Adipocyte (in vitro differentiated cells): ENCODE measurements at regions not wholly inside any gene's neighbourhood (a gene's known extent, or its start where the extent isn't known, plus 50 kb on each side); places are given as distances from the start of the nearest gene placed in this dataset.

ENCODE experiments used
- DNase-seq: peaks from one replicate; pipeline ENCODE4 v3.0.0-alpha.2; 2015; ENCODE audit warnings: low read depth
- H3K27me3 ChIP-seq: replicated peaks from 2 replicates; pipeline ENCODE4 v1.7.0; 2013; ENCODE audit warnings: mild to moderate bottlenecking, low read length, moderate library complexity; ENCODE audit not compliant: control insufficient read depth, insufficient read depth
- H3K36me3 ChIP-seq: 2 replicates; pipeline ENCODE4 v1.7.0; 2013; ENCODE audit warnings: low read length, mild to moderate bottlenecking, moderate library complexity; ENCODE audit not compliant: control insufficient read depth, insufficient read depth, severe bottlenecking
- H3K4me1 ChIP-seq: 2 replicates; pipeline ENCODE4 v1.7.0; 2013; ENCODE audit warnings: mild to moderate bottlenecking, low read length, moderate library complexity; ENCODE audit not compliant: control insufficient read depth, insufficient read depth
- H3K4me3 ChIP-seq: 2 replicates; pipeline ENCODE4 v1.7.0; 2013; ENCODE audit warnings: mild to moderate bottlenecking, low read length, moderate library complexity
- H3K9ac ChIP-seq: 2 replicates; pipeline ENCODE4 v1.7.0; 2013; ENCODE audit warnings: mild to moderate bottlenecking, low read length, moderate library complexity
- H3K9me3 ChIP-seq: 2 replicates; pipeline ENCODE4 v1.7.0; 2013; ENCODE audit warnings: mild to moderate bottlenecking, low read length, moderate library complexity; ENCODE audit not compliant: control insufficient read depth

DNA sequence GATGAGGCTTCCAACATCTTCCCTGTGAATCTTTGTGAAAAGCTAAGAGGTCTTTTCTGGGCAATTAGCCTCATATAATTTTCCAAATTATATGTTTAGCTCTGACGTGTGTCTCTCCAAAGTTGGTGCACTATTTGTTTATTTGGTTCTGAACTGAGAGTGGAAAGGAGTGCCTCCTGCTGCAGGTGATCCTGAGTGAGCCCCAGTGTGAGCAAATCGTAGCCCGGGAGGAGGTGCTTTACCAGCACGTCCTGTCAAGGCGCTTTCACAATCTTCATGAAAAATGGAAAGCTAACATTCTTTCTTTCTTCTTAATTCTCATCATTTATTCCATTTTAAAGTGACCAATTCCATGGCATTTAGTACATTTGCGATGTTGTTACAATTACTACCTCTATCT, 231.9 kb downstream of the BMP2 start:
- H3K36me3 ChIP-seq = no peaks in the 10 kb centered on the region
- DNase-seq = no peak
- no peak overlapping the region for H3K9ac ChIP-seq
- H3K9me3 ChIP-seq = no peaks in the 10 kb centered on the region
- H3K4me3 ChIP-seq = no peak overlapping the region
- peaks cover 5% of the 10 kb centered on the region for H3K4me1 ChIP-seq
- no peaks in the 10 kb centered on the region for H3K27me3 ChIP-seq

DNA sequence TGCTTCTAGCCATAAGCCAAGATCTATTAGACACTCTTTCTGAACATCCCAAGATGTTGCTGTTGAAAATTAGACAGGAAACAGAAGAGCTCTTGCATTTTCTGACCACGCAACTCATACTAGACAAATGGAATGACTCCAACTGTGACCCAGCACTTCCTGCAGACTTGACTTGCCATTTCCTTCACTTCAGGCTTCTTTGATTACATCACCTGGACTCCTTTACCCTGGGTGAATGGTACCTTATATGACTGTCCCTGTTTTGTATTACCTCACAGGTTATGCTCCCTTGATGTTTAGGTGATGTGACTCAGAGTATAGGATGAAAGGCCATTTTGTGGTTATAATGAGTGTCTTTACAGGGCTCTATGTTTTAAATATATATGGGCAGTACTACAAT, 236.1 kb downstream of the BMP2 start:
- H3K36me3 ChIP-seq = no peaks in the 10 kb centered on the region
- peaks cover 13% of the 10 kb centered on the region for H3K9me3 ChIP-seq
- no peak overlapping the region for H3K9ac ChIP-seq
- DNase-seq = no peak
- H3K4me1 ChIP-seq = no peaks in the 10 kb centered on the region
- no peaks in the 10 kb centered on the region for H3K27me3 ChIP-seq
- no peak overlapping the region for H3K4me3 ChIP-seq

DNA sequence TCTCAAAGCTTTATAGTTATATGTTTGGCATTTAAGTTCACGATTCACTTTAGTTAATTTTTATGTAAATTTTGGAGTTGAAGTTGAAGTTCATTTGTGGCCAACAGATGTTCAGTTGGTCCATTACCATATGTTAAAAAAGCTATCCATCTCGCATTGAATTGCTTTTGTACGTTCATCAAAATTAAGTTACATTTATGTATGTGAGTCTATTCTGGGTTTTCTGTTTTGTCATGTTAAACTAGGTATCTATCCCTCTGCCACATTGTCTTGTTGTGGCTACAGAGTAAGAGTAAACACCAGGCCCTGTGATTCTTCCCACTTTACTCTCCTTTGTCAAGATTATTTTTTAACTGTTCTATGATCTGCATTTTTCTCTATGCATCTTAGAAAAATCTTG, 237.3 kb downstream of the BMP2 start:
- Histone ChIP-seq H3K36me3 (no peaks in the 10 kb centered on the region), H3K4me3 (no peak overlapping the region), H3K9ac (no peak overlapping the region), H3K4me1 (no peaks in the 10 kb centered on the region), H3K9me3 (peaks cover 25% of the 10 kb centered on the region), H3K27me3 (no peaks in the 10 kb centered on the region)
- no peak for DNase-seq

DNA sequence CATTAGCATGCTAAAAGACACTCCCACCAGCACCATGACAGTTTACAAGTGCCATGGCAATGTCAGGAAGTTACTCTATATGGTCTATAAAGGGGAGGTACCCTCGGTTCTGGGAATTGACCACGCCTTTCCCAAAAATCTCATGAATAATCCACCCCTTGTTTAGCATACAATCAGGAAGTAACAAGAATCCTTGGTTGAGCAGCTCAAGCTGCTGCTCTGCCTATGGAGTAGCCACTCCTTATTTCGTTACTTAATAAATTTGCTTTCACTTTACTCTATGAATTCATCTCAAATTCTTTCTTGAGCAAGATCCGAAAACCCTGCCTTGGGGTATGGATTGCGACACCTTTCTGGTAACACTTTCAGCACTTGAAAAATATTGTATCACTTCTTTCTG, 243.0 kb downstream of the BMP2 start:
- Histone ChIP-seq H3K4me3 (no peak overlapping the region), H3K9me3 (peaks cover 33% of the 10 kb centered on the region), H3K4me1 (no peaks in the 10 kb centered on the region), H3K27me3 (no peaks in the 10 kb centered on the region), H3K36me3 (no peaks in the 10 kb centered on the region), H3K9ac (no peak overlapping the region)
- no peak for DNase-seq

DNA sequence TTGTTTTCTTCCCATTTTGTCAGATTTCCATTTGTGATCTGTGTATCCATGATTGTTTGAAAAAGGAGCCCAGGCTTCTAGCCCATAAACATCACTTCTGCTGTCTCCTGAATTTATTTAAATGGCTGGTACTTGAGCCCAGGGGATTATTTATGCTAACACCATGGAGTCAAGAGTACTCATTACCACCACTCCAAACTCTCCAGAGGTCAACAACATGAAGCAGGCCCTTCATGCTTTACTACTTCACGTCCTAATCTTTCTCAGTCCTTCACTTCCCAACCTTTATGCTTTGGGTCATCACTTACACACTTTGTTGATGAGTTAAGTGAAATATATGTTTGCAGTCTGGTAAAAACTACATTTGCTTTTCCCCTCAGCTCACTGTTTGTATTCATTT, 247.8 kb downstream of the BMP2 start:
- no peaks in the 10 kb centered on the region for H3K27me3 ChIP-seq
- peaks cover 3% of the 10 kb centered on the region for H3K9me3 ChIP-seq
- H3K9ac ChIP-seq = no peak overlapping the region
- no peaks in the 10 kb centered on the region for H3K4me1 ChIP-seq
- no peak overlapping the region for H3K4me3 ChIP-seq
- no peak for DNase-seq
- no peaks in the 10 kb centered on the region for H3K36me3 ChIP-seq

DNA sequence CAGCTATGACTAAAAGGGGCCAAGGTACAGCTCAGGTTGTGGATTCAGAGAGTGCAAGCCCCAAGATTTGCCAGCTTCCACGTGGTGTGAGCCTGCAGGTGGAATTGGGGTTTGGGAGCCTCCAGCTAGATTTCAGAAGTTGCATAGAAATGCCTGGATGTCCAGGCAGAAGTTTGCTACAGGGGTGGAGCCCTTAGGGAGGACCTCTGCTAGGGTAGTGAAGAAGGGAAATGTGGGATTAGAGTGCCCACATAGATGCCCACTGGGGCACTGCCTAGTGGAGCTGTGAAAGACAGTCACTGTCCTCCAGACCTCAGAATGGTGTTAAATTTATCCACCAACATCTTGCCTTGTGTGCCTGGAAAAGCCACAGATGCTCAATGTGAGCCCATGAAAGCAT, 255.1 kb downstream of the BMP2 start:
- no peak for DNase-seq
- Histone ChIP-seq H3K36me3 (no peaks in the 10 kb centered on the region), H3K4me1 (no peaks in the 10 kb centered on the region), H3K9me3 (peaks cover 5% of the 10 kb centered on the region), H3K9ac (no peak overlapping the region), H3K27me3 (peaks cover 4% of the 10 kb centered on the region), H3K4me3 (no peak overlapping the region)

DNA sequence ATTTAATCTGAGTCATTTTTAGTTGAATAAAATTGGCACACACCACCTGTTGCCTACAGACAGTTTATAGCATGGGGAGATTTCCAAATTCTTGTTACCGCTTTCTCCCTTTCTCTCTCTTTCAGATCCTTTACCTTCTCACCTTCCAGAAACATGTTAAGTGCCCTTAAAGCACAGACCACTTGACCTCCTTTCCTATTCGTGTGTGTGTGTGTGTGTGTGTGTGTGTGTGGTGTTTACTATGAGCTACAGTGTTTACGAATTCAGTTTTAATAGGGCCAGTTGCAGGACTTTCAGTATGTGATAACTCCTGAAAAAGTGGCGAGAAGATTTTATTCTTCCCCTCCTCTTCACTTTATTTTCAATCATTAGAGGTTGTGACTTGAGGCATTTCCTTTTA, 258.1 kb downstream of the BMP2 start:
- DNase-seq = no peak
- Histone ChIP-seq H3K9me3 (peaks cover 5% of the 10 kb centered on the region), H3K9ac (no peak overlapping the region), H3K4me1 (no peaks in the 10 kb centered on the region), H3K36me3 (no peaks in the 10 kb centered on the region), H3K27me3 (peaks cover 4% of the 10 kb centered on the region), H3K4me3 (no peak overlapping the region)

DNA sequence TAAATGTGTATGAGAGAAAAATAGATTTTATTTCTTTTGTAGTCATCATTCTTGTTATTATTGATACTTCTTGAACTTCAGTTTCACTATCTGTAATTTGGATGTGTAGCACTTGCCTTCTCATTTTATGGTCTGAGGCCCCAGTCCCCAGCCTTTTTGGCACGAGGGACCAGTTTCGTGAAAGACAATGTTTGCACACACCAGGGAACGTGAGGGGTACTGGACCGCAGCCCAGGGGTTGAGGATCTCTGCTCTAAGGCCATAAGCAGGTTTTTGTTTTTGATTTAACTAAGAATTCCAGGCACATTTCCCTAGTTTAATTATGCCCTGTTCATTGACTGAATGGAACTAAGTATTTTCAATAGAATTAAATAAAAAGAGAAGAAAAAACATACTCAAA, 261.5 kb downstream of the BMP2 start:
- no peaks in the 10 kb centered on the region for H3K36me3 ChIP-seq
- no peak overlapping the region for H3K4me3 ChIP-seq
- no peak overlapping the region for H3K9ac ChIP-seq
- H3K4me1 ChIP-seq = no peaks in the 10 kb centered on the region
- peaks cover 4% of the 10 kb centered on the region for H3K27me3 ChIP-seq
- H3K9me3 ChIP-seq = no peaks in the 10 kb centered on the region
- no peak for DNase-seq

DNA sequence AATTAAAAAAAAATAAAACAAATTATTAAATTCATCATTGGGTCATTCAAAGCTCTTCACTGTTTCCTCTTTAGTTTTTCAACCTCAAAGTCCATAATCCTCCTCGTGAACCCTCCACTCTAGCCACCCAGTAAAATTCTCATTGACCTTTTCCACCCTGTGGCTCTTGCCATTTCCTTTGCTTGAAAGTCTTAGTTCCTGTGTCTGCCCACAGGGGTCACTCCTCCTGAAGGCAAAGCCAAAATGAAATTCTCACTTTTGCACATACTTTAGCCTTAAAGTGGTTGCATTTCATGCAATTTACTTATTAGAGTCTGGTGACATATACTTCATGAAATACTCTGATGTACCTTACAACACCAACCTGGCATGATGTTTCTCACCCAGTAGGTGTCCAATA, 263.7 kb downstream of the BMP2 start:
- Histone ChIP-seq H3K4me3 (no peak overlapping the region), H3K4me1 (no peaks in the 10 kb centered on the region), H3K9ac (no peak overlapping the region), H3K27me3 (peaks cover 4% of the 10 kb centered on the region), H3K36me3 (no peaks in the 10 kb centered on the region), H3K9me3 (no peaks in the 10 kb centered on the region)
- no peak for DNase-seq

DNA sequence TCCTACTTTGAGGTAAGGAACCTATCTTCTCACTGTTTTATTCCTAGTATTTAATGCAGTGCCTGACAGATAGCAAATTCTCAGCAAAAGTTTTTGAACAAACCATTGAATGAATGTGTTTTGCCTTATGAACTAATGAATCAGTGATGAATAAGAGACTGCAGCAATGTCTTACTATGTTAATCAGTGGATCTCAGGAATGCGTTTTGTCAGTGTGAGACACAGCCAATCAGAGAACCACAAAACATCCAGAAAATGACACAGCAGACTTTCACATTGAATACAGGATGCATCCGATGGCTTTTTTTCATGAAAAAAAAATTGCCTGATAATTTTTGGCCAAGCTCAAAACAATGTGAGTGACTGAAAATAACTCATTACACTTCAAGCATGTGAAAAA, 270.5 kb downstream of the BMP2 start:
- no peaks in the 10 kb centered on the region for H3K4me1 ChIP-seq
- DNase-seq = no peak
- H3K27me3 ChIP-seq = no peaks in the 10 kb centered on the region
- H3K4me3 ChIP-seq = no peak overlapping the region
- no peak overlapping the region for H3K9ac ChIP-seq
- no peaks in the 10 kb centered on the region for H3K9me3 ChIP-seq
- H3K36me3 ChIP-seq = no peaks in the 10 kb centered on the region

DNA sequence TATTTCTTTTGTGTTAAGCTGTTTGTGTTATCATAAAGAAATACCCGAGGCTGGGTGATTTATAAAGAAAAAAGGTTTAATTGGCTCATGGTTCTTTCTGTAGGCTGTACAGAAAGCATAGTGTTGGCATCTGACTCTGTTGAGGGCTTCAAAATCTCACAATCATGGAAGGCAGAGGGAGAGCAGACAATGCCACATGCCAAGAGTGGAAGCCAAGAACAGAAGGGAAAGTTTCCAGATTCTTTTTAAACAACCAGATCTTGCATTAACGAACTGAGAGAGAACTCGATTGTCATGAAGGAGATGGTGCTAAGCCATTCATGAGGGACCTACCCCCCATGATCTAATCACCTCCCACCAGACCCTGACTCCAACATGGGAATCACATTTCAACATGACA, 290.1 kb downstream of the BMP2 start:
- Histone ChIP-seq H3K4me3 (no peak overlapping the region), H3K4me1 (no peaks in the 10 kb centered on the region), H3K36me3 (no peaks in the 10 kb centered on the region), H3K27me3 (no peaks in the 10 kb centered on the region), H3K9me3 (no peaks in the 10 kb centered on the region), H3K9ac (no peak overlapping the region)
- no peak for DNase-seq

DNA sequence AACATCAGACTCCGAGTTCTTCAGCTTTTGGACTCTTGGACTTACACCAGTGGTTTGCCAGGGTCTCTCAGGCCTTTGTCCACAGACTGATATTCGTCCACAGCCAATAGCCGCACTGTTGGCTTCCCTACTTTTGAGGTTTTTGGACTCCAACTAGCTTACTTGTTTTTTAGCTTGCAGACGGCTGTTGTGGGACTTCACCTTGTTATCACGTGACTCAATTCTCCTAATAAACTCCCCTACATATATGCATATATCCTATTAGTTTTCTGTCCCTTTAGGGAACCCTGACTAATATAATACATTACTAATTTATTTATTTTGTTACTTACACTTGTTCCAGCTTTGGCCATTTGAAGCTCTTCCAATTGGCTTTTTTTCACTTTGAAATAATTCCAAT, 311.3 kb downstream of the BMP2 start:
- no peaks in the 10 kb centered on the region for H3K9me3 ChIP-seq
- H3K27me3 ChIP-seq = no peaks in the 10 kb centered on the region
- no peak overlapping the region for H3K9ac ChIP-seq
- H3K4me3 ChIP-seq = no peak overlapping the region
- no peaks in the 10 kb centered on the region for H3K4me1 ChIP-seq
- H3K36me3 ChIP-seq = no peaks in the 10 kb centered on the region
- no peak for DNase-seq
